ENCODE measurements at regions not wholly inside any gene's neighbourhood (a gene's known extent, or its start where the extent isn't known, plus 50 kb on each side); places are given as distances from the start of the nearest gene placed in this dataset.

GRCh38 chr12:118635276-118635675 lies 258.9 kb downstream of the SUDS3 start:
- no peak overlapping the region for H2AFZ ChIP-seq (ENCODE audit: low read length)
- no peak overlapping the region for H2BK5ac ChIP-seq (ENCODE audit: low read depth, low read length)
- no peak overlapping the region for H2BK12ac ChIP-seq (ENCODE audit: low read depth, low read length)
- H3K4ac ChIP-seq (replicated peaks; ENCODE audit: insufficient read length, low read depth, low read length): no peak overlapping the region
- no peak for DNase-seq (ENCODE audit: low read depth in 1 of 2, low spot score in 2 of 2)
- FAIRE-seq: no peak
- no peak overlapping the region for H2BK20ac ChIP-seq (ENCODE audit: low read length)
- no peak overlapping the region for H3K14ac ChIP-seq (ENCODE audit: insufficient read length)
- no peaks in the 10 kb centered on the region for H3K79me2 ChIP-seq (ENCODE audit: control insufficient read depth in 1 of 2, insufficient read depth in 2 of 2, low read length in 2 of 2)
- H4K5ac ChIP-seq (ENCODE audit: insufficient read length, low read depth, low read length): no peak overlapping the region
- no peak overlapping the region for H4K91ac ChIP-seq (replicated peaks; ENCODE audit: insufficient read length, low read length)
- H3K27ac ChIP-seq (ENCODE audit: low read depth, low read length): no peak overlapping the region
- H3K4me2 ChIP-seq (ENCODE audit: insufficient read depth in 1 of 2, low read depth in 2 of 2, low read length in 2 of 2): no peak overlapping the region
- TF ChIP-seq CEBPB (IDR thresholded peaks at IDR 0.05; ENCODE audit: low read depth, low read length) (no peak), NANOG (IDR thresholded peaks at IDR 0.05; ENCODE audit: insufficient read depth, low read depth, low read length, poor library complexity, severe bottlenecking) (no peak), EP300 (IDR thresholded peaks at IDR 0.05; ENCODE audit: borderline replicate concordance in 1 of 2, low read depth in 2 of 2, low read length in 2 of 2) (no peak), BACH1 (IDR thresholded peaks at IDR 0.05; ENCODE audit: low read length) (no peak), ATF3 (IDR thresholded peaks at IDR 0.05; ENCODE audit: insufficient read depth, low read depth, low read length) (no peak), JUND (IDR thresholded peaks at IDR 0.05; ENCODE audit: low read length) (no peak), CBX8 (IDR thresholded peaks at IDR 0.05; ENCODE audit: borderline replicate concordance, low read depth, low read length) (no peak), CREB1 (IDR thresholded peaks at IDR 0.05) (no peak), CHD2 (IDR thresholded peaks at IDR 0.05; ENCODE audit: low read length) (no peak), SP1 (IDR thresholded peaks at IDR 0.05; ENCODE audit: low read depth, low read length) (no peak), GTF2F1 (IDR thresholded peaks at IDR 0.05; ENCODE audit: borderline replicate concordance, low read depth, low read length) (no peak), JUN (IDR thresholded peaks at IDR 0.05; ENCODE audit: low read depth, low read length) (no peak)
- H3K56ac ChIP-seq (replicated peaks; ENCODE audit: insufficient read length, low read depth, low read length): no peak overlapping the region
- no peak overlapping the region for H2BK120ac ChIP-seq (replicated peaks; ENCODE audit: low read depth, low read length)
- no peak overlapping the region for H2AK5ac ChIP-seq (ENCODE audit: low read depth, low read length)
- H3K23ac ChIP-seq (ENCODE audit: insufficient read length): no peak overlapping the region
- POLR2A ChIA-PET (ENCODE audit: partially characterized antibody): no interaction called here
- H3K79me1 ChIP-seq (ENCODE audit: low read depth, low read length): no peaks in the 10 kb centered on the region
- H2BK15ac ChIP-seq (ENCODE audit: low read length): no peak overlapping the region
- no peaks in the 10 kb centered on the region for H3K9me3 ChIP-seq (ENCODE audit: insufficient read depth in 2 of 2, low read depth in 1 of 2, low read length in 1 of 2)
- no peaks in the 10 kb centered on the region for H3K23me2 ChIP-seq (ENCODE audit: low read depth, low read length)
- H3K18ac ChIP-seq (ENCODE audit: extremely low read depth, low read length): no peak overlapping the region
- no peaks in the 10 kb centered on the region for H3K27me3 ChIP-seq (replicated peaks in 1 of 4; ENCODE audit: control insufficient read depth in 3 of 4, extremely low read depth in 1 of 4, insufficient read depth in 3 of 4, low read length in 3 of 4)
- H4K20me1 ChIP-seq (replicated peaks in 1 of 2; ENCODE audit: control insufficient read depth in 1 of 2, insufficient read depth in 2 of 2, low read length in 2 of 2): no peaks in the 10 kb centered on the region
- no peak overlapping the region for H3K4me3 ChIP-seq (ENCODE audit: extremely low read depth in 1 of 4, insufficient read depth in 2 of 4, low read depth in 3 of 4, low read length in 4 of 4)
- no peak overlapping the region for H3K9ac ChIP-seq (replicated peaks in 1 of 4; ENCODE audit: extremely low read depth in 1 of 4, low read depth in 3 of 4, low read length in 3 of 4)
- no peak overlapping the region for H4K8ac ChIP-seq (ENCODE audit: extremely low read depth, insufficient read depth, low read length)
- no peaks in the 10 kb centered on the region for H3K36me3 ChIP-seq (ENCODE audit: control insufficient read depth in 2 of 4, insufficient read depth in 4 of 4, low read length in 3 of 4)
- H3K4me1 ChIP-seq (replicated peaks in 1 of 4; ENCODE audit: control insufficient read depth in 3 of 4, insufficient read depth in 4 of 4, low read length in 3 of 4): no peaks in the 10 kb centered on the region; a peak in 1 of 7 replicates
- CTCF ChIA-PET (ENCODE audit: partially characterized antibody): interaction anchor here (1.1 to 1.7 kb wide), 3 partner anchors 11 to 198 kb away, joined by 3 to 4 read pairs (median 3); no protein-coding TSS in a partner anchor
- 87% methylated on average over 3 of the region's 3 CpGs; no CpG with 5 or more reads in 1 of the 2 experiments for WGBS, 2 experiments (ENCODE audit: extremely low coverage in 1 of 2, insufficient coverage in 1 of 2, insufficient read length in 1 of 2, insufficient replicate concordance in 2 of 2, low coverage in 1 of 2, low lambda C conversion rate in 2 of 2, missing lambda C conversion rate in 1 of 2)
